GM13977 (cell line): ENCODE measurements at regions not wholly inside any gene's neighbourhood (a gene's known extent, or its start where the extent isn't known, plus 50 kb on each side); places are given as distances from the start of the nearest gene placed in this dataset.

Experiments
- DNase-seq: peaks from one replicate; pipeline ENCODE4 v3.0.0; 2012; ENCODE audit warnings: low spot score
- CTCF ChIP-seq: IDR thresholded peaks from 2 replicates; pipeline ENCODE4 v1.5.1; 2012; ENCODE audit warnings: mild to moderate bottlenecking, control low read depth; ENCODE audit not compliant: insufficient read depth; ENCODE audit errors: extremely low read depth, missing control alignments
- in situ Hi-C: fragments of 300-500 bp; cut with MboI; formaldehyde crosslinking; loops from one replicate; pipeline ENCODE4 v1.12.0; 2022; ENCODE audit warnings: low sequenced_read_pairs, low pct_unique_long_range_greater_than_20kb, mixed read lengths, inconsistent platforms; ENCODE audit not compliant: unreplicated experiment

- in situ Hi-C loops = no loop called here
- DNase-seq = no peak
- TF ChIP-seq CTCF = no peak
Measured at GRCh38 chr11:130624971-130625544, 176.6 kb downstream of the ADAMTS15 start.

- in situ Hi-C loops = no loop called here
- TF ChIP-seq CTCF = no peak
- DNase-seq = no peak
Measured at GRCh38 chr11:130625578-130626306, 177.3 kb downstream of the ADAMTS15 start.

GRCh38 chr11:130629039-130629438 lies 180.6 kb downstream of the ADAMTS15 start:
- no peak for TF ChIP-seq CTCF
- no peak for DNase-seq
- in situ Hi-C loops = no loop called here

- in situ Hi-C loops = no loop called here
- DNase-seq = no peak
- TF ChIP-seq CTCF = no peak
Measured at GRCh38 chr11:130631119-130631518, 182.7 kb downstream of the ADAMTS15 start.

DNA sequence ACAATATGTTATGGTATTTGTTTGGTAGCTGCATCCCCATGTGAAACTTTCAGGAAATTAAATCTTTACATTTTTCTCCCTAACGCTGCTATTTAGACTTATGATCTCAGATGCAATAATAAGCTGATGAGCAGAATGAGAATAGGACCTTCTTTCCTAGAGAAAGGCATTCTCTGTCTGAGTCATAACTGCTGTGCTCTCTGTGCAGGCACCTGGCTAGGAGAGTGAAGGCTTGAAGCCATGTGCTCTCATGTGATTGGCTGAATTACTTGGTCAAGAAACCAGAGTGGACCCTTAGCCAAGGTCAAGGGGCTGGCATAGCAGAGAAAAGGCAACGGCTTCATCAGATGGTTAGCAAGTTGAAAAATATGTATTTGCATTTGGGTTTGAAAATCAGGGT lies 185.0 kb downstream of the ADAMTS15 start:
- in situ Hi-C loops = no loop called here
- TF ChIP-seq CTCF = no peak
- no peak for DNase-seq

DNA sequence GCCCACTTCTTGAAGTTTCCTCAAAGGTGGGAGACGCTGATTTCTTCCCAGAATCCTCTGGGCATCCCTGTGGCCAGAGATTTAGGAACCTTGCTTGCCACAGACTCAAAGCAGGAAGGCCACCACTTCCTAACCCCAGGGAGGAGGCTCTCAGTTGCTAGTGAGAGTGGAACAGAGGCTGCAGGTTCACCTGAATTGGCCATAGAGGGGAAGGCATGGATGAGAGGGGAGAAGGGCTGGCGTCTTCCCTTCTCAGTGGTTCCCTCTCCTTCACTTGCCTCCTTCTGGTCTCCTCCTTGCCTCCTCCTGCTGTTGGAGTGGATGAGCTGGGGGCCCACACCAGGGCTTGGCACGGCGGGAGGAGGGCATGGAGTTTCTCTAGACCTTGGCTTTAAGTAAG lies 185.7 kb downstream of the ADAMTS15 start:
- no peak for TF ChIP-seq CTCF
- in situ Hi-C loops = no loop called here
- DNase-seq = no peak
